Kidney epithelial cell (primary cell): ENCODE measurements at regions not wholly inside any gene's neighbourhood (a gene's known extent, or its start where the extent isn't known, plus 50 kb on each side); places are given as distances from the start of the nearest gene placed in this dataset.

ENCODE experiments used
- DNase-seq: peaks from one replicate; pipeline ENCODE4 v3.0.0-alpha.2; 2010; ENCODE audit warnings: low read depth
- H3K27me3 ChIP-seq: 2 replicates; pipeline ENCODE4 v1.6.0; 2011; ENCODE audit warnings: low read length; ENCODE audit not compliant: control insufficient read depth, insufficient read depth
- H3K36me3 ChIP-seq: 2 replicates; pipeline ENCODE4 v1.5.1; 2011; ENCODE audit warnings: low read length; ENCODE audit not compliant: control insufficient read depth, insufficient read depth
- H3K4me3 ChIP-seq: 2 replicates; pipeline ENCODE4 v1.5.1; 2011; ENCODE audit warnings: low read depth, mild to moderate bottlenecking, control low read depth, low read length
- TF ChIP-seq, protein P1 (sequence below): IDR thresholded peaks from 2 replicates; pipeline ENCODE4 v1.5.1; 2011; ENCODE audit warnings: mild to moderate bottlenecking, moderate library complexity, low read length, control low read depth, inconsistent platforms; ENCODE audit not compliant: insufficient read depth, poor library complexity, severe bottlenecking

DNA sequence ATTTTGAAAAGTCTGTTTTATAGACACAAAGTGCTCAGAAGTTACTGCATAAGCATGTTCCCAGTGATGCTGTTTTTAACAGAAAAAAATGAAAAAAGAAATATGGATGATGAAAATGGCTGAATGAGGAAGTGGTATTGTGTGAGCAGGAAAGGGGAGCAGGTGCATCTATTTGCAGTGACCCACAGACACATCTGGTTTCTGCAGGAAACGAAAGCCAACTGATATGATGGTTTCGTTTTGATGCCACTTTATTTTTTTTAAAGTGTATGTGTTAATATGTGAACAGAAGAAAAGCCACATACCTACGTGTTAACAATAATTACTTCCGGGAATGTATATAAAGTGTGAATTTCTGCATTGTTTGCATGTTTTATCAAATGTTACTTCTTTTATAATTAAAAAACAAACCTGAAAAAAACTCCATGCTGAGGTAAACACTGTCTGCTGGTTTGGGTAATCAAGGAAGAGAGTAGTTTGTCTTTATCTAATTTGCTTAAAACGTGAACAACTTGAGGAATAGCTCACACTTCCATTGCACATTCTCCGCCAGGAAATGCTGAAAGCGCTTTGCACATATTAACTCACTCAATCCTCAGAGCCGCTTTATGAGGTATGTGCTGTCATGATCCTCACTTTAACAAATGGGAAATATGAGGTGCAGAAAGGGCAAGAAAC is 1335.9 kb downstream of the TBC1D22A start:
- no peak for DNase-seq

DNA sequence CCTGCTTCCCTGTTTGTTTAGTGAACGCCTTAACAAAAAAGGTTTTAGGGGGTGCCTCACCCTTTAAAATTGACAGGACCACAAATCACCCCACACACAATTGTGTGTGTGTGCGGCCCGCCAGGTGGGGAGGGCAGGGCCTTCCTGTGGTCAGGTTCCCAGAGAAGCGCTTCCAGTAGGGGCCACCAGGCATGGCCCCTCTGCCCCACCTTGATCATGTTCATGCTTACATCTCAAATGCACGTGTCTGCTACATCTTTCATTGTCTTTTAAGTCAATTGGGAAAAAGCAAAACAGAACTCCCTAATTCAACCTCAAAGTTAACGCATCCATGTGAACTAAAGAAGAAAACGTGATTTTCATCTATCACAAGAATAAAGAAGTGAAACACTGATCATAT is 1335.3 kb downstream of the TBC1D22A start:
- no peak for DNase-seq
- TF ChIP-seq, protein P1, sequence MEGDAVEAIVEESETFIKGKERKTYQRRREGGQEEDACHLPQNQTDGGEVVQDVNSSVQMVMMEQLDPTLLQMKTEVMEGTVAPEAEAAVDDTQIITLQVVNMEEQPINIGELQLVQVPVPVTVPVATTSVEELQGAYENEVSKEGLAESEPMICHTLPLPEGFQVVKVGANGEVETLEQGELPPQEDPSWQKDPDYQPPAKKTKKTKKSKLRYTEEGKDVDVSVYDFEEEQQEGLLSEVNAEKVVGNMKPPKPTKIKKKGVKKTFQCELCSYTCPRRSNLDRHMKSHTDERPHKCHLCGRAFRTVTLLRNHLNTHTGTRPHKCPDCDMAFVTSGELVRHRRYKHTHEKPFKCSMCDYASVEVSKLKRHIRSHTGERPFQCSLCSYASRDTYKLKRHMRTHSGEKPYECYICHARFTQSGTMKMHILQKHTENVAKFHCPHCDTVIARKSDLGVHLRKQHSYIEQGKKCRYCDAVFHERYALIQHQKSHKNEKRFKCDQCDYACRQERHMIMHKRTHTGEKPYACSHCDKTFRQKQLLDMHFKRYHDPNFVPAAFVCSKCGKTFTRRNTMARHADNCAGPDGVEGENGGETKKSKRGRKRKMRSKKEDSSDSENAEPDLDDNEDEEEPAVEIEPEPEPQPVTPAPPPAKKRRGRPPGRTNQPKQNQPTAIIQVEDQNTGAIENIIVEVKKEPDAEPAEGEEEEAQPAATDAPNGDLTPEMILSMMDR = no peak
- H3K27me3 ChIP-seq = no peaks in the 10 kb centered on the region

More for the DNA sequence above, 1335.9 kb downstream of the TBC1D22A start:
- H3K36me3 ChIP-seq = no peaks in the 10 kb centered on the region
- H3K27me3 ChIP-seq = no peaks in the 10 kb centered on the region
- H3K4me3 ChIP-seq = no peak overlapping the region
- TF ChIP-seq, protein P1 = no peak

GRCh38 chr22:48096851-48097665 is 1334.6 kb downstream of the TBC1D22A start:
- TF ChIP-seq, protein P1 = no peak
- H3K36me3 ChIP-seq = no peaks in the 10 kb centered on the region
- H3K27me3 ChIP-seq = no peaks in the 10 kb centered on the region
- H3K4me3 ChIP-seq = no peak overlapping the region
- no peak for DNase-seq

More for the DNA sequence above, 1335.3 kb downstream of the TBC1D22A start:
- H3K36me3 ChIP-seq = no peaks in the 10 kb centered on the region
- no peak overlapping the region for H3K4me3 ChIP-seq

- no peaks in the 10 kb centered on the region for H3K36me3 ChIP-seq
- DNase-seq = no peak
- H3K4me3 ChIP-seq = no peak overlapping the region
- TF ChIP-seq, protein P1 = no peak
- H3K27me3 ChIP-seq = no peaks in the 10 kb centered on the region
Observed at GRCh38 chr22:48096411-48096810, 1334.0 kb downstream of the TBC1D22A start.

- no peaks in the 10 kb centered on the region for H3K36me3 ChIP-seq
- DNase-seq = no peak
- H3K4me3 ChIP-seq = no peak overlapping the region
- TF ChIP-seq, protein P1 = no peak
- no peaks in the 10 kb centered on the region for H3K27me3 ChIP-seq
Observed at GRCh38 chr22:48093981-48094380, 1331.5 kb downstream of the TBC1D22A start.

DNA sequence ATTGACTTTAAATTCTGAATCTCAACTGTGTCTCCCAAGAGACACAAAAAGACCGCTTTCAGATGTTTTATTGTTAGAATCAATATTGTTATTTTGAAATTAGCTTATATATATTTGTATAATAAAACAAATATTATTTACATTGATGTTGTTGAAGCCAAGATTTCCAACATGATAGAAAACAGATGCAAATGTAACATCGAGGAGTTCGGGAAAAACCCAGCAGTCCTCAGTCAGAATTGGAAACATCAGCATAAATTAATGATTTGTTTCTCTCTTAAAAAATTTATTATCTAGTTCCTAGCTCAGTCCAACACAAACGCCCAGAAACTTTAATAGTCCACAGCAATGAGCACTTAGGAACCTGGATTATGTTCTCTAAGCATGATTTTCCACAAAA is 1330.4 kb downstream of the TBC1D22A start:
- no peak overlapping the region for H3K4me3 ChIP-seq
- TF ChIP-seq, protein P1 = no peak
- no peaks in the 10 kb centered on the region for H3K36me3 ChIP-seq
- no peaks in the 10 kb centered on the region for H3K27me3 ChIP-seq
- no peak for DNase-seq
